ENCODE measurements at regions not wholly inside any gene's neighbourhood (a gene's known extent, or its start where the extent isn't known, plus 50 kb on each side); places are given as distances from the start of the nearest gene placed in this dataset.

DNA sequence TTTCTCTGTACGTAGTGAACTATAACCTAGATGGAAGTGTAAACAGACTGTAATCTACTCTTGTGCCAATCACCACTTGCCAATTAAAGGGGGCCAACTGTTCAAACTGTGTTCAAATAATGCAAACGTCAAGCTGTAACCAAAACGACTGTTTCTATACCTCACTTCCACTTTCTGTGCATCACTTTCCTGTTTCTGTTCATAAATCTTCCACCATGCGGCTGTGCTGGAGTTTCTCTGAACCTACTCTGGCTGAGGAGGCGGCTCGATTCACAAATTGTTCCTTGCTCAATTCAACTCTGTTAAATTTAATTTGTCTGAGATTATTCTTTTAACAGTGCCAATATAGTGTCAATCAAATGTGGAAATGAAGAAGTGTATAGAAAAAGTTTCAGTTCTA, 206.7 kb upstream of the TBC1D5 start:
- no peak for ATAC-seq (ENCODE audit: low read depth)
- no peaks in the 10 kb centered on the region for H3K4me1 Mint-ChIP-seq
- no peak overlapping the region for H3K4me3 Mint-ChIP-seq
- no peak overlapping the region for H3K27ac Mint-ChIP-seq
- peaks cover 2% of the 10 kb centered on the region for H3K27me3 Mint-ChIP-seq
- peaks cover 4% of the 10 kb centered on the region for H3K36me3 Mint-ChIP-seq
- no peak for DNase-seq
- POLR2A ChIA-PET, result no interaction called here
- H3K9me3 Mint-ChIP-seq, result peaks cover 26% of the 10 kb centered on the region

GRCh38 chr3:17947833-17948232, 205.4 kb upstream of the TBC1D5 start:
- peaks cover 22% of the 10 kb centered on the region for H3K9me3 Mint-ChIP-seq
- peaks cover 4% of the 10 kb centered on the region for H3K36me3 Mint-ChIP-seq
- ATAC-seq (ENCODE audit: low read depth) (no peak), DNase-seq (no peak)
- no peaks in the 10 kb centered on the region for H3K4me1 Mint-ChIP-seq
- no peak overlapping the region for H3K27ac Mint-ChIP-seq
- no peaks in the 10 kb centered on the region for H3K27me3 Mint-ChIP-seq
- POLR2A ChIA-PET, result no interaction called here
- H3K4me3 Mint-ChIP-seq, result no peak overlapping the region

GRCh38 chr3:17946619-17947018, 204.2 kb upstream of the TBC1D5 start:
- ATAC-seq (ENCODE audit: low read depth), result no peak
- Mint-ChIP-seq H3K9me3 (peaks cover 14% of the 10 kb centered on the region), H3K4me1 (no peaks in the 10 kb centered on the region), H3K36me3 (peaks cover 4% of the 10 kb centered on the region), H3K27ac (no peak overlapping the region), H3K4me3 (no peak overlapping the region), H3K27me3 (peaks cover 3% of the 10 kb centered on the region)
- POLR2A ChIA-PET, result no interaction called here
- DNase-seq, result no peak

GRCh38 chr3:17945799-17946399, 203.5 kb upstream of the TBC1D5 start:
- Mint-ChIP-seq H3K4me3 (no peak overlapping the region), H3K9me3 (peaks cover 12% of the 10 kb centered on the region), H3K27ac (no peak overlapping the region), H3K27me3 (peaks cover 3% of the 10 kb centered on the region), H3K36me3 (peaks cover 4% of the 10 kb centered on the region), H3K4me1 (no peaks in the 10 kb centered on the region)
- no peak for ATAC-seq (ENCODE audit: low read depth)
- no peak for DNase-seq
- POLR2A ChIA-PET, result no interaction called here

DNA sequence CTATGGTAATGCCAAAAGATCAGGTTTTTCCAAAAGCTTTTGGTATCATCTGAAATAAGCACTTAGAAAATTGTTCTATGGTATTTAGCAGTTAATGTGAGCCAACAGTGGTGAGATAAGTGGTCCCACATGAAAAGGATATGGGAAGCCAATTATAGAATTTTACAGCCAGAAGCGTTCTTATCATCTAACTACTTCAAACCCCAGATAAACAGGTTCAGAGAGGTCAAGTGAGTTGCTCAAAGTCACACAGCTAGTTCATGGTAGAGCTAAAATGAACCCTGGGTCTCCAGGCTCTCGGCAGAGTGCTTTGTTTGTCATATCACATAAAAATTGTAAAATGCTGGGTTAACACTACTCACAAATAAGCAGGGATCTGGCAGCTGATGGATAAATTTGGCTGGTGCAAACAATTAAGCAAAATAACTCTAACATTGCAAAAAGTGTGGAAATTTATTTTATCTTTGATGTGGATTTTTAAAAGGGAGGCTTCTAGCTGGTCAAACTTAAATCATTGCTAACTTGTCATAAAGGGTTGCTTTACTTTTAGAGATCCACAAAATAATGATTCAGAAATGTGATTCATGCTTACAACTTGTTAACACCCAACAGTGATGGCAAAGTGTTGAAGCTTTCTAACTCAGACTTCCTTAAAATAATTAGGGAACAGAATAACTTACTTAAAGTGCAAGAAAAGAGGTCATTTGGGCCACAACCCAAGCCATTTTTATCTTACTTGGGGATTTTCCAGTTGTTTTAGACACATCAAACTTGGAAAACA, 202.8 kb upstream of the TBC1D5 start:
- H3K4me3 Mint-ChIP-seq, result no peak overlapping the region
- POLR2A ChIA-PET, result interaction anchor here (0.8 kb wide), 1 partner anchor 12 kb away, joined by 3 read pairs; no protein-coding TSS in a partner anchor
- peaks cover 2% of the 10 kb centered on the region for H3K36me3 Mint-ChIP-seq
- peaks cover 9% of the 10 kb centered on the region for H3K9me3 Mint-ChIP-seq
- no peak for ATAC-seq (ENCODE audit: low read depth)
- peaks cover 3% of the 10 kb centered on the region for H3K27me3 Mint-ChIP-seq
- DNase-seq, result no peak
- no peak overlapping the region for H3K27ac Mint-ChIP-seq
- no peaks in the 10 kb centered on the region for H3K4me1 Mint-ChIP-seq

GRCh38 chr3:17942856-17943255, 200.4 kb upstream of the TBC1D5 start:
- Mint-ChIP-seq H3K4me1 (no peaks in the 10 kb centered on the region), H3K36me3 (no peaks in the 10 kb centered on the region), H3K9me3 (no peaks in the 10 kb centered on the region), H3K27ac (no peak overlapping the region), H3K4me3 (no peak overlapping the region), H3K27me3 (peaks cover 6% of the 10 kb centered on the region)
- no peak for DNase-seq
- POLR2A ChIA-PET, result no interaction called here
- no peak for ATAC-seq (ENCODE audit: low read depth)

DNA sequence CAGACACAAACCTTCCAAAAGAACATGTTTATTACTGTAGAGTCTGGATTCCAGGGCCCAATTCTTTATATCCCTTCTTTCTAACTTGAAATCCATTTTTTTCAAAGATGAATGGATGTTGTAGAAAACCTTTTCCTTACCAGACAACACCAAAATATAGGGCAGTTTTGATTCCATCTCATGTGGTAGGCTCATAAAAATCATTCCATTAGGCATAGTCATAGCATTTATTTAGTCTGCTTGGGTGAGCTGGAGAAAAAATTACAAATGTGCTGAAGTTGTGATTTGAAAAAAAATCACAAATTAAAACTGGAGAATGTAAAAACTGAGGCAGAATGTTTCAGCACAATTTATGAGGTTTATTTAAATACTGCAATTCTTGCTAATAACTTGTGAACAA, 199.3 kb upstream of the TBC1D5 start:
- no peaks in the 10 kb centered on the region for H3K9me3 Mint-ChIP-seq
- H3K4me1 Mint-ChIP-seq, result no peaks in the 10 kb centered on the region
- no peaks in the 10 kb centered on the region for H3K36me3 Mint-ChIP-seq
- DNase-seq (no peak), ATAC-seq (ENCODE audit: low read depth) (no peak)
- no peak overlapping the region for H3K4me3 Mint-ChIP-seq
- H3K27ac Mint-ChIP-seq, result no peak overlapping the region
- POLR2A ChIA-PET, result no interaction called here
- peaks cover 8% of the 10 kb centered on the region for H3K27me3 Mint-ChIP-seq

- Mint-ChIP-seq H3K4me1 (no peaks in the 10 kb centered on the region), H3K36me3 (no peaks in the 10 kb centered on the region), H3K27me3 (peaks cover 9% of the 10 kb centered on the region), H3K4me3 (no peak overlapping the region), H3K27ac (no peak overlapping the region), H3K9me3 (no peaks in the 10 kb centered on the region)
- ATAC-seq (ENCODE audit: low read depth) (no peak), DNase-seq (no peak)
- POLR2A ChIA-PET, result no interaction called here
Measured at GRCh38 chr3:17941152-17941551, 198.7 kb upstream of the TBC1D5 start.

DNA sequence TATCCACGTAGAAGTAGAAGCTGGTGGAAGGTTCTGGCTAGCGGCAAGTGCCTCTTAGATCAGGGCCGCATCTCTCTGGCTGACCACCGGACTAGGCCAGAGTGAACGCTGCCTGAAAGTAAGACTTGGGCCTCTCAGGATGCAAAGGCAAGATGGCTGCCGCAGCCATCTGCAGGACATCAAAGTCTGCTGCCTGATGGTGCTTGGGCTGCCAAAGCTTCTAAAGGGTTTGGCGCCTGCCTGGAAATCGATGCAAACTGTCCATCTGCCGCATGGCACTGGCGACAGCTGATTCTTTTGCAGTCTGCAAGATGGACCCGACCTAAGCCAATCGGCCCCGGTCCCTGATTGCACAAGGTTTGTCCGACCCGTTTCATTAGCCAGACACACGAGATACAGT, 196.7 kb upstream of the TBC1D5 start:
- Mint-ChIP-seq H3K27me3 (peaks cover 12% of the 10 kb centered on the region), H3K4me1 (no peaks in the 10 kb centered on the region), H3K4me3 (no peak overlapping the region), H3K27ac (no peak overlapping the region), H3K9me3 (no peaks in the 10 kb centered on the region), H3K36me3 (no peaks in the 10 kb centered on the region)
- ATAC-seq (ENCODE audit: low read depth), result no peak
- no peak for DNase-seq
- POLR2A ChIA-PET, result no interaction called here

GRCh38 chr3:17938313-17938712, 195.9 kb upstream of the TBC1D5 start:
- ATAC-seq (ENCODE audit: low read depth) (no peak), DNase-seq (no peak)
- POLR2A ChIA-PET, result no interaction called here
- Mint-ChIP-seq H3K27ac (no peak overlapping the region), H3K36me3 (no peaks in the 10 kb centered on the region), H3K27me3 (peaks cover 12% of the 10 kb centered on the region), H3K4me3 (no peak overlapping the region), H3K4me1 (no peaks in the 10 kb centered on the region), H3K9me3 (no peaks in the 10 kb centered on the region)

GRCh38 chr3:17936736-17937480, 194.5 kb upstream of the TBC1D5 start:
- POLR2A ChIA-PET, result no interaction called here
- no peak for ATAC-seq (ENCODE audit: low read depth)
- H3K27ac Mint-ChIP-seq, result no peak overlapping the region
- H3K36me3 Mint-ChIP-seq, result no peaks in the 10 kb centered on the region
- peaks cover 12% of the 10 kb centered on the region for H3K27me3 Mint-ChIP-seq
- no peak overlapping the region for H3K4me3 Mint-ChIP-seq
- H3K4me1 Mint-ChIP-seq, result no peaks in the 10 kb centered on the region
- no peaks in the 10 kb centered on the region for H3K9me3 Mint-ChIP-seq
- no peak for DNase-seq

GRCh38 chr3:17935222-17935621, 192.8 kb upstream of the TBC1D5 start:
- Mint-ChIP-seq H3K9me3 (no peaks in the 10 kb centered on the region), H3K36me3 (no peaks in the 10 kb centered on the region), H3K27me3 (peaks cover 11% of the 10 kb centered on the region), H3K4me3 (no peak overlapping the region), H3K27ac (no peak overlapping the region), H3K4me1 (peaks cover 1% of the 10 kb centered on the region)
- DNase-seq, result no peak
- POLR2A ChIA-PET, result no interaction called here
- no peak for ATAC-seq (ENCODE audit: low read depth)

GRCh38 chr3:17932136-17932771, 189.8 kb upstream of the TBC1D5 start:
- no peak overlapping the region for H3K4me3 Mint-ChIP-seq
- peaks cover 1% of the 10 kb centered on the region for H3K4me1 Mint-ChIP-seq
- H3K27me3 Mint-ChIP-seq, result peaks cover 14% of the 10 kb centered on the region
- POLR2A ChIA-PET, result no interaction called here
- DNase-seq (no peak), ATAC-seq (ENCODE audit: low read depth) (no peak)
- H3K36me3 Mint-ChIP-seq, result no peaks in the 10 kb centered on the region
- H3K9me3 Mint-ChIP-seq, result peaks cover 2% of the 10 kb centered on the region
- no peak overlapping the region for H3K27ac Mint-ChIP-seq

All from activated naive CD8-positive, alpha-beta T cell treated with anti-CD3 and anti-CD28 coated beads, Interleukin-2, amount 10 ng/mL, durations not matched to agents 7 days and 5 days (primary cell).